Vagina (tissue), 2 donors: ENCODE measurements at regions not wholly inside any gene's neighbourhood (a gene's known extent, or its start where the extent isn't known, plus 50 kb on each side); places are given as distances from the start of the nearest gene placed in this dataset.

Source experiments
- CTCF ChIP-seq, 3 experiments: fragments of 450-650 bp in 2 of 3; fragments of 200-600 bp in 1 of 3; sonication (generic) in 1 of 3; IDR thresholded peaks; one replicate each; pipeline ENCODE4 v1.5.1; 2017 to 2019; ENCODE audit warnings: antibody characterized with exemption in 3 of 3, mild to moderate bottlenecking in 2 of 3, moderate library complexity in 2 of 3
- POLR2A ChIP-seq, 2 donors: fragments of 450-650 bp; IDR thresholded peaks; one replicate each; pipeline ENCODE4 v1.6.1; 2017; ENCODE audit warnings: antibody characterized with exemption in 2 of 2, mild to moderate bottlenecking in 2 of 2, moderate library complexity in 2 of 2

GRCh38 chr7:13060173-13060572 is 372.7 kb downstream of the ARL4A start:
- no peak for TF ChIP-seq CTCF (IDR thresholded peaks at IDR 0.05)
- no peak for TF ChIP-seq POLR2A (IDR thresholded peaks at IDR 0.05)
